Sigmoid colon (tissue), 4 donors: ENCODE measurements at regions not wholly inside any gene's neighbourhood (a gene's known extent, or its start where the extent isn't known, plus 50 kb on each side); places are given as distances from the start of the nearest gene placed in this dataset.

Experiments used
- EP300 ChIP-seq, 4 donors: sonication (generic); formaldehyde crosslinking; IDR thresholded peaks; one replicate each; pipeline ENCODE4 v1.6.1; 2017; ENCODE audit warnings: antibody characterized with exemption in 4 of 4
- TF ChIP-seq, protein P1 (sequence below), 4 experiments: fragments of 450-650 bp in 3 of 4; fragments of 200-600 bp in 1 of 4; IDR thresholded peaks; one replicate each; pipeline ENCODE4 v1.5.1; 2016 to 2019; ENCODE audit warnings: antibody characterized with exemption in 4 of 4, mild to moderate bottlenecking in 3 of 4, moderate library complexity in 2 of 4

DNA sequence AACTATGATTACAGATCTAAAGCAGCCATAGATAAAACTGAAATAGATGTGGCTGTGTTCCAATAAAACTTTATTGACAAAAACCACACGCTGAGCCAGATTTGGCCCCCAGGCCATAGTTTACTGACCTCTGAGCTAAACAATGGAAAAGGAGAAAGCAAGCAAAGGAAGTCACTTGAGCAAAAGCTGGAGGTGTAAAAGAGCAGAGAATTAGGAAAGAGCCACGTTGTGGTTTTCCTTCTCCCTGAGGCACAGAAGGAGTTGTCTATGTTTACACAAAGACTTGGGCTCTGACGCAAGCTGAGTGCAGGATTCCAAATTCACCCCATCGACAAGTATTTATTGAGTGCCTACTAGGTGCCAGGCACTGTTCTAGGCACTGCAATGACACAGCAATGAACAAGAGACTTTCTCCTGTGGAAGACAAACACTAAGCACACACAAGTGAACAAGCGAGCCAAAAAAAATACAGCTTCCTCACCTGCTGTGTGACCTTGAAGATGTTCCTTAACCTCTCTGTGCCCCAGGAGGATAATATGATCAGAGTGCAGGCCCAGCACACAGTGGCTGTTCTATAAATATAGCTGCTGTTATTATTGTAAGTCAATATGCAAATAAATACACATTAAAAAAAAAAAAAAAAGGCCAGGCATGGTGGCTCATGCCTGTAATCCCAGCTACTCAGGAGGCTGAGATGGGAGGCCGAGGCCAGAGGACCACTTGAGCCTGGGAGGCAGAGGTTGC, 75.4 kb upstream of the PTPN1 start:
- TF ChIP-seq EP300 (IDR thresholded peaks at IDR 0.05): peak in 1 of 4 donors; percentile 5
- TF ChIP-seq, protein P1, sequence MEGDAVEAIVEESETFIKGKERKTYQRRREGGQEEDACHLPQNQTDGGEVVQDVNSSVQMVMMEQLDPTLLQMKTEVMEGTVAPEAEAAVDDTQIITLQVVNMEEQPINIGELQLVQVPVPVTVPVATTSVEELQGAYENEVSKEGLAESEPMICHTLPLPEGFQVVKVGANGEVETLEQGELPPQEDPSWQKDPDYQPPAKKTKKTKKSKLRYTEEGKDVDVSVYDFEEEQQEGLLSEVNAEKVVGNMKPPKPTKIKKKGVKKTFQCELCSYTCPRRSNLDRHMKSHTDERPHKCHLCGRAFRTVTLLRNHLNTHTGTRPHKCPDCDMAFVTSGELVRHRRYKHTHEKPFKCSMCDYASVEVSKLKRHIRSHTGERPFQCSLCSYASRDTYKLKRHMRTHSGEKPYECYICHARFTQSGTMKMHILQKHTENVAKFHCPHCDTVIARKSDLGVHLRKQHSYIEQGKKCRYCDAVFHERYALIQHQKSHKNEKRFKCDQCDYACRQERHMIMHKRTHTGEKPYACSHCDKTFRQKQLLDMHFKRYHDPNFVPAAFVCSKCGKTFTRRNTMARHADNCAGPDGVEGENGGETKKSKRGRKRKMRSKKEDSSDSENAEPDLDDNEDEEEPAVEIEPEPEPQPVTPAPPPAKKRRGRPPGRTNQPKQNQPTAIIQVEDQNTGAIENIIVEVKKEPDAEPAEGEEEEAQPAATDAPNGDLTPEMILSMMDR (IDR thresholded peaks at IDR 0.05): no peak
